ENCODE measurements at regions not wholly inside any gene's neighbourhood (a gene's known extent, or its start where the extent isn't known, plus 50 kb on each side); places are given as distances from the start of the nearest gene placed in this dataset.
"Not testable (repeated sequence)": the region's sequence is repeated elsewhere in the genome, so short reads cannot be mapped to it uniquely, and the experiment has no call there.

- no peak for DNase-seq (ENCODE audit: low spot score)
These were observed 722.6 kb downstream of the METTL4 start for GRCh38 chr18:1848716-1849115.

DNA sequence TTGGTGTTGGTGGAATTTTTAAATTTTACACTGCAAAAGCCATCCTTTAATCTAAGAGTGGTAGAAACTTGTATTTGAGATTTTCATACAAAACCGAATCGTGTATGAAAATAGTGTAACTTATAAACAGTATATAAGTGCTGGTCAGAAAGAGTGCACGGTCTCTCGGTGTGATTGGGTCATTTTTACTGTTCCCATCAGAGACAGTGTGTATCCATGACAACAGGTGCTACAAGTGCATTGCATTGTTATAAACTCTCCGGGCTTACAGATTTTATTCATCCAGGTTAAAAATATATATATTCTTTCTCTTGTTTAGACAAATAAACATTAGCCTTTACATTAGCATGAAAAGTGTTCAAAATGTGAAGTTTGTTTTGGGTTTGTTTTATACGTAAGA lies 721.9 kb downstream of the METTL4 start:
- no peak for DNase-seq (ENCODE audit: low spot score)

GRCh38 chr18:1857281-1857680 lies 714.0 kb downstream of the METTL4 start:
- DNase-seq (ENCODE audit: low spot score): not testable (repeated sequence)

GRCh38 chr18:1861473-1861872 lies 709.8 kb downstream of the METTL4 start:
- DNase-seq (ENCODE audit: low spot score): no peak

GRCh38 chr18:1865869-1866268 lies 705.4 kb downstream of the METTL4 start:
- no peak for DNase-seq (ENCODE audit: low spot score)

DNA sequence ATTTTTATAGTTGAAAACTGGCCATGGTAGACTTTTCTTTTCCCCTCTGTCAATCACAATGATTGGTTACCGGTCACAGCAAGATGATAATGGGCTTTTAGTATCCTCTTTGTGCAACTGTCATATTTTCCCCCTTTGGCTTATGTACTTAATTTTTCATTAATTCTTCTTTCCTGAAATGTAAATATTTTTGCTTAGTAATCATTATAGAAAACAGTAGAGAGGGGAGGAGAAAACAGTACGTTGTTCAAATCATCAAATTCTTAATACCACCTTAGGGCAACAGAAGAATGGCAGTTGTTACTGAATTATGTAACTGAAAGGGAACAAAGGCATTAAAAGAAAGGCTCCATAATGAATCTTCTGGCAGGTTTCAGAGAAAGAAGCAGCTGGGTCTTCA lies 699.0 kb downstream of the METTL4 start:
- no peak for DNase-seq (ENCODE audit: low spot score)

- DNase-seq (ENCODE audit: low spot score): no peak
These were observed 696.1 kb downstream of the METTL4 start for GRCh38 chr18:1875219-1875618.

- no peak for DNase-seq (ENCODE audit: low spot score)
These were observed 686.7 kb downstream of the METTL4 start for GRCh38 chr18:1884623-1885022.

- no peak for DNase-seq (ENCODE audit: low spot score)
These were observed 679.7 kb downstream of the METTL4 start for GRCh38 chr18:1891641-1892040.

GRCh38 chr18:1892191-1892590 lies 679.1 kb downstream of the METTL4 start:
- DNase-seq (ENCODE audit: low spot score): no peak

- no peak for DNase-seq (ENCODE audit: low spot score)
These were observed 675.7 kb downstream of the METTL4 start for GRCh38 chr18:1895456-1896185.

GRCh38 chr18:1906421-1906820 lies 664.9 kb downstream of the METTL4 start:
- DNase-seq (ENCODE audit: low spot score): no peak

GRCh38 chr18:1907470-1908206 lies 663.7 kb downstream of the METTL4 start:
- DNase-seq (ENCODE audit: low spot score): no peak

DNA sequence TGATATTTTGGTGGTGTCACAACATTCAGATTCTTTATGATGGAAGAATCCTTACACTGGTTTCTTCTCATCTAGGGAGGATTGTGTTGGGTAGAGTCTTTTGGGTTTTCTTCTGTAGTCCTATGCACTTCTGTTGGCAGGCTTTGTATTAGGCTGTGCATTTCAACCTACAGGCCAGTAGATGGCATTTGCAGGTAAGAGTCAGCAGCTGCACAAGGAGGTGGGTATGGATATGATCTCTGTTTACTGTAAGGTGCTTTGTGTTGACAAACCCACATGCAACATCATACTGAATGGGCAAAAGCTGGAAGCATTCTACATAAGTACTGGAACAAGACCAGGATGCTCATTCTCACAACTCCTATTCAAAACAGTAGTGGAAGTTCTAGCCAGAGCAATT lies 656.8 kb downstream of the METTL4 start:
- peak; percentile 58 for DNase-seq (ENCODE audit: low spot score)

GRCh38 chr18:1916869-1917523 lies 654.3 kb downstream of the METTL4 start:
- DNase-seq (ENCODE audit: low spot score): no peak

- no peak for DNase-seq (ENCODE audit: low spot score)
These were observed 653.7 kb downstream of the METTL4 start for GRCh38 chr18:1917569-1917968.

DNA sequence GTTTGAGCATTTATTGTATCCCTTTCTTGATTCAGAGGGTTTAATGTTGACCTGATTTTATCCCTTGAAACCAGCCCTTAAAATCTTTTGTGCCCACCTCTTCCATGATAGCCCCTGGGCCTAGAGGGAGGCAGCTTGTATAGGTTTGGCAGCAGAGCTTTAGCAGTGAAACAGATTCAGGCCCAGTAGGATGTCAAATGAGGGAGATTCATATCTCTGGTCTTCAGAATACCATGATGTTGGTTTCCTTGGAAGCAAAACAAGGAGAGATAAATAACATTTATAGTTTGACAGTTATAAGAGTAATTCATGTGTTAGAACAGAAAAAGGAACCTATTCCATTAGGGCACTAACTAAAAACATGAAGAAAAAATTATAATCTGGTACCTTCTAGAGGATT lies 649.2 kb downstream of the METTL4 start:
- no peak for DNase-seq (ENCODE audit: low spot score)

- DNase-seq (ENCODE audit: low spot score): no peak
These were observed 642.6 kb downstream of the METTL4 start for GRCh38 chr18:1928711-1929110.

DNA sequence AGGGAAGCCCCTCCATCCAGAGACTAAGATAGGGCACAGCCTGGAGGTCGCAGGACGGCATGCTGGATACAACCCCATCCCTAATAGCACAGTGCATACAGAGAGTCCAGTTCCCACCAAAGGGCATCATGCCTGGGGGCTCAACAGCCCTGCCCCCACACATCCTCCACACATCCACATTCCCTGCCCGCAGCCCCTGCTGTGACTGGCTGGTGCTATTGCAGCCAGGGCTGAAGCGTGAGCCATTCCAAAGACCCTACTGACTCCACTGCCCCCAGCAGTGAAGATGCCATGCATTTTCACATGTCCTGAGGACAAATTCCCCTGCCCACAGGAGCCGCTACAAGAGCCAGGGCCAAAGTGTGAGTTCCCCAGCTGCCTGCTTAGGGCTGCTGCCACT lies 641.6 kb downstream of the METTL4 start:
- DNase-seq (ENCODE audit: low spot score): no peak

GRCh38 chr18:1930291-1931270 lies 640.7 kb downstream of the METTL4 start:
- DNase-seq (ENCODE audit: low spot score): no peak

- no peak for DNase-seq (ENCODE audit: low spot score)
These were observed 618.8 kb downstream of the METTL4 start for GRCh38 chr18:1952486-1952885.

Data from D341Med (cell line).